Activated T-helper 2 cell treated with anti-CD3 and anti-CD28 coated beads, Interferon-gamma antibody, Interleukin-2, Interleukin-4, amounts not matched to agents 10 μg/mL and 5 μg/mL and 100 μg/mL, durations not matched to agents 14 hours and 24 hours and 36 hours (primary cell): ENCODE measurements at regions not wholly inside any gene's neighbourhood (a gene's known extent, or its start where the extent isn't known, plus 50 kb on each side); places are given as distances from the start of the nearest gene placed in this dataset.

Experiments
- DNase-seq: peaks from one replicate; pipeline ENCODE4 v3.0.0; 2021; ENCODE audit warnings: low spot score
- H3K27ac Mint-ChIP-seq: one replicate; pipeline ENCODE4 v1.8.0; 2021; ENCODE audit warnings: mixed read lengths
- H3K27me3 Mint-ChIP-seq: one replicate; pipeline ENCODE4 v1.8.0; 2021; ENCODE audit warnings: low read depth, mixed read lengths
- H3K36me3 Mint-ChIP-seq: one replicate; pipeline ENCODE4 v1.8.0; 2021; ENCODE audit warnings: low read depth, mixed read lengths
- H3K4me1 Mint-ChIP-seq: one replicate; pipeline ENCODE4 v1.8.0; 2021; ENCODE audit warnings: low read depth, mixed read lengths
- H3K4me3 Mint-ChIP-seq: one replicate; pipeline ENCODE4 v1.8.0; 2021; ENCODE audit warnings: low read depth, mild to moderate bottlenecking, moderate library complexity, mixed read lengths
- H3K9me3 Mint-ChIP-seq: one replicate; pipeline ENCODE4 v1.8.0; 2021; ENCODE audit warnings: mixed read lengths
- intact Hi-C: fragments of 100-400 bp; cut with micrococcal nuclease; formaldehyde crosslinking; loops from one replicate; pipeline ENCODE4 v1.15.1; 2023

- DNase-seq, result no peak
- Mint-ChIP-seq H3K9me3 (peaks cover 4% of the 10 kb centered on the region), H3K4me1 (no peaks in the 10 kb centered on the region), H3K4me3 (no peak overlapping the region), H3K27me3 (peaks cover 5% of the 10 kb centered on the region), H3K36me3 (no peaks in the 10 kb centered on the region), H3K27ac (no peak overlapping the region)
- intact Hi-C loops, result no loop called here
These were observed 583.1 kb upstream of the CFAP20DC start for GRCh38 chr3:59632760-59633573.

DNA sequence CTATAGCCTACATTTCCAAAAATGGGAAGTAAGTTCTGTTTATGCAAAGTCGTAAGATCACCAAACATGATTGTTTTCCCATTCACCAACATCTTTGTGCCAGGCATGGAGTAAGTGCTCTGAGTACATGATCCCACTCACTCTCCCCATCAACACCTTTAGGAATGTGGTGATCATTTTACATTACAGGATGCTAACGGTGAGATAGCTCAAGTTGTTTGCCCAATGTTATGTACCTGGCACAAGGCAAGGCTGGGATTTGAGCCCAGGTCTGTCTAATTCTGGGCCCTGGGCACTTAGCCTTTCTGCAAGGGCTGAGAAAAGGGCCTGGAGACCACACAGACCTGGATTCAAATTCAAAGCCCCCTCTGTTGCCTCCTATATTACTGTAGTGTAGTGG, 581.7 kb upstream of the CFAP20DC start:
- H3K4me3 Mint-ChIP-seq, result no peak overlapping the region
- H3K4me1 Mint-ChIP-seq, result no peaks in the 10 kb centered on the region
- intact Hi-C loops, result no loop called here
- H3K27ac Mint-ChIP-seq, result no peak overlapping the region
- DNase-seq, result no peak
- no peaks in the 10 kb centered on the region for H3K36me3 Mint-ChIP-seq
- peaks cover 4% of the 10 kb centered on the region for H3K9me3 Mint-ChIP-seq
- H3K27me3 Mint-ChIP-seq, result peaks cover 5% of the 10 kb centered on the region

DNA sequence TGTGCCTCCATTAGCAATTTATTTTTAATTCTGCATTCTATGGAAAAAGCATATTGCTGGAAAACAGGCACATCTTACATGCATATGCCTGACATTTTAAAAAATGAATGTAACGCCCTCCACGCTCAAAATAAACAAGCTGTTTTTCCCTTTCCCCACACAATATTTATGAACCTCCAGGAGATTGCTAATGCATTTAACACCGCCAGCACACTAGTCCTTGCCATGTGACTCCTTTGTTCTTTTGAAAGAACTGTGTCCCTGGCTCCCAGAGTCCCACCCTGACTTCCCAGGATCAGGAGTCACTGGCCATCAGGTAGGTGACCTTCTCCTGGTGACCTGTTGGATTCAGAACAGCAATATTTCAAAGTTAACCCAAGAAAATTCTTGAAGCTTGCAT, 571.2 kb upstream of the CFAP20DC start:
- no peaks in the 10 kb centered on the region for H3K4me1 Mint-ChIP-seq
- H3K27me3 Mint-ChIP-seq, result peaks cover 9% of the 10 kb centered on the region
- no peak overlapping the region for H3K27ac Mint-ChIP-seq
- H3K36me3 Mint-ChIP-seq, result no peaks in the 10 kb centered on the region
- no peak for DNase-seq
- intact Hi-C loops, result no loop called here
- H3K4me3 Mint-ChIP-seq, result no peak overlapping the region
- H3K9me3 Mint-ChIP-seq, result peaks cover 14% of the 10 kb centered on the region

- intact Hi-C loops, result no loop called here
- H3K36me3 Mint-ChIP-seq, result no peaks in the 10 kb centered on the region
- H3K27me3 Mint-ChIP-seq, result peaks cover 9% of the 10 kb centered on the region
These were observed 570.5 kb upstream of the CFAP20DC start for GRCh38 chr3:59620325-59620724.

GRCh38 chr3:59612444-59612715, 562.6 kb upstream of the CFAP20DC start:
- Mint-ChIP-seq H3K27ac (no peak overlapping the region), H3K4me3 (no peak overlapping the region), H3K27me3 (peaks cover 11% of the 10 kb centered on the region), H3K4me1 (no peaks in the 10 kb centered on the region), H3K9me3 (peaks cover 4% of the 10 kb centered on the region), H3K36me3 (no peaks in the 10 kb centered on the region)
- DNase-seq, result no peak
- intact Hi-C loops, result no loop called here

More at GRCh38 chr3:59620325-59620724, 570.5 kb upstream of the CFAP20DC start:
- Mint-ChIP-seq H3K4me3 (no peak overlapping the region), H3K9me3 (peaks cover 14% of the 10 kb centered on the region), H3K27ac (no peak overlapping the region), H3K4me1 (no peaks in the 10 kb centered on the region)
- DNase-seq, result no peak

DNA sequence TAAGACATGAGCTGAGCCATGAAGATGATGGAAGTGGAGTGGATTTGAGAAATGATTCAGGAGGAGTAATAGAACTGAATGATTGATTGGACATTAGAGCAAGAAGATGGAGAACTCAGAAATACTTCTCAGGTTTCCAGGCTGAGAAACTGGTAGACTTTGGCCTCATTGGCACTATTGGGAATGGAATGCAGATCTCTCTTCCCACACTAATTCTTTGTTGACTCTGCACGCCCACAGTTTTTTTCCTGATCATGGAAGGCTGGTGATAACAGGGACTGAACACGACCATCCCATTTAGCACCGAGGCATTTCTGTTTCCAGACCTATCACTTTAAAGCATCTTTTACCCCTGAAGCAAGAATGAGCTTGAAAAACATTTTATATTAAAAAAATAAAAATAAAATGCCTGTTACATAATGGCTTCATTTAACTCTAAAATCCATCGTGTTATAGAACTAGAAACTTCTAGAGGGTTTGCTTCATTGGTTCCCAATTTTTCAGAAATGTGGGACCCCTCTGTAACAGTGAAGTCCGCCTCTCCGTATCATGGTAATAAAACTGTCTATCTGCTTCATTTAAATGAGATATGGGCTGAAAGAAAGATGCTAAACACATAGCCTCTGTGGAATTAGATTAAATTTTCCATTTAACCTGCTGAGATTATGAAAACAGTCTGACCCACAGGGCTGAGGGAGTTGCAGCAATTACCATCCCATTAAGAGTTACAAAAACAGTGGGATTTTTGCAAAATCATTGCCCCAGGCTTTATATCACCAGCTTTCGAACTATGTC, 562.0 kb upstream of the CFAP20DC start:
- intact Hi-C loops, result no loop called here
- no peak overlapping the region for H3K27ac Mint-ChIP-seq

GRCh38 chr3:59609657-59610348, 560.0 kb upstream of the CFAP20DC start:
- Mint-ChIP-seq H3K27me3 (peaks cover 5% of the 10 kb centered on the region), H3K4me1 (no peaks in the 10 kb centered on the region), H3K9me3 (no peaks in the 10 kb centered on the region), H3K36me3 (no peaks in the 10 kb centered on the region), H3K4me3 (no peak overlapping the region), H3K27ac (no peak overlapping the region)
- intact Hi-C loops, result no loop called here
- DNase-seq, result no peak

More for the DNA sequence above, 562.0 kb upstream of the CFAP20DC start:
- no peaks in the 10 kb centered on the region for H3K36me3 Mint-ChIP-seq
- DNase-seq, result no peak
- H3K9me3 Mint-ChIP-seq, result peaks cover 4% of the 10 kb centered on the region
- no peaks in the 10 kb centered on the region for H3K4me1 Mint-ChIP-seq
- peaks cover 11% of the 10 kb centered on the region for H3K27me3 Mint-ChIP-seq
- no peak overlapping the region for H3K4me3 Mint-ChIP-seq

GRCh38 chr3:59608356-59608755, 558.5 kb upstream of the CFAP20DC start:
- no peak for DNase-seq
- intact Hi-C loops, result no loop called here
- Mint-ChIP-seq H3K27me3 (peaks cover 9% of the 10 kb centered on the region), H3K36me3 (no peaks in the 10 kb centered on the region), H3K4me1 (no peaks in the 10 kb centered on the region), H3K4me3 (no peak overlapping the region), H3K9me3 (no peaks in the 10 kb centered on the region), H3K27ac (no peak overlapping the region)

DNA sequence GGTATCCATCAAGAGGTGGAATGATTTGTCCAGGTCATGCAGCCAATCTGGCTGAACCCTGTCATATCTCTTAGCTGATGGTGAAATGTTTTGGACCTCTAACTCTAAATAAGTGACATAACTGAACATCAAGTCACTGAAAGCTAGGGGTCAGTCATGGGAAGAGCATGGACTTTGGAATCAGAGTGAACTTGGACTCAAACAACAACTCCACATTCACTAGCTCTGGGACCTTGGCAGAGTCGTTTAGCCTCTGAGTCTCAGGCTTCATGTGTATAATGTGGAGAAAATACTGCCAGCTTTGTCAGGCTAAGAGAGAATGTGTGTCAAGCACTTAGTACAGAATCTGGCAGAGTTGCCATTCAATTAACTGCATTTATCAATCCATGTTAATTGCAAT, 557.8 kb upstream of the CFAP20DC start:
- H3K9me3 Mint-ChIP-seq, result no peaks in the 10 kb centered on the region
- no peaks in the 10 kb centered on the region for H3K36me3 Mint-ChIP-seq
- H3K4me1 Mint-ChIP-seq, result no peaks in the 10 kb centered on the region

GRCh38 chr3:59606638-59607266, 556.9 kb upstream of the CFAP20DC start:
- Mint-ChIP-seq H3K36me3 (no peaks in the 10 kb centered on the region), H3K27me3 (peaks cover 9% of the 10 kb centered on the region), H3K4me1 (no peaks in the 10 kb centered on the region), H3K9me3 (no peaks in the 10 kb centered on the region), H3K4me3 (no peak overlapping the region), H3K27ac (no peak overlapping the region)
- intact Hi-C loops, result no loop called here
- DNase-seq, result no peak

More for the DNA sequence above, 557.8 kb upstream of the CFAP20DC start:
- intact Hi-C loops, result no loop called here
- Mint-ChIP-seq H3K4me3 (no peak overlapping the region), H3K27me3 (peaks cover 9% of the 10 kb centered on the region), H3K27ac (no peak overlapping the region)
- no peak for DNase-seq

- Mint-ChIP-seq H3K4me1 (no peaks in the 10 kb centered on the region), H3K36me3 (no peaks in the 10 kb centered on the region), H3K27ac (no peak overlapping the region), H3K4me3 (no peak overlapping the region), H3K27me3 (peaks cover 10% of the 10 kb centered on the region), H3K9me3 (no peaks in the 10 kb centered on the region)
- intact Hi-C loops, result no loop called here
- no peak for DNase-seq
These were observed 556.2 kb upstream of the CFAP20DC start for GRCh38 chr3:59605944-59606534.

DNA sequence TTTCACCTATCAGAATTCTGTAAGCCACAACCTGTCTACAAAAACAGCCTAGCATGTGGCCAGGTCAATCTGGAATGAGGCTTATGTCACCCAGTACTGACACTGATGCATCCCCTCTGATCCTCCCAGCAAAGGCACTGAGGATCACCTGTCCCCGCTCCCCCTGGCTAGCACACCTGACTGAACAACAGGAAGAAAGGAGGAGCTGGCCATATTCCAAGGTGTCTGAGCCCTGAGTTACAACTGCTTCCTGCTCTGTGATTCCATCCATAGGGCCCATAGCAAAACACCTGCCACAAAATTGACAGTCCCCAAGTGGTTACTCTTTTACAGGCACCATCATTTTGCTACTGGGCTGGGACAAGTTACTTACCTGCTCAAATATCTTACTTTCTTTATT, 555.5 kb upstream of the CFAP20DC start:
- H3K27ac Mint-ChIP-seq, result no peak overlapping the region
- H3K4me1 Mint-ChIP-seq, result no peaks in the 10 kb centered on the region
- no peaks in the 10 kb centered on the region for H3K36me3 Mint-ChIP-seq
- peaks cover 10% of the 10 kb centered on the region for H3K27me3 Mint-ChIP-seq
- H3K4me3 Mint-ChIP-seq, result no peak overlapping the region
- no peak for DNase-seq
- H3K9me3 Mint-ChIP-seq, result no peaks in the 10 kb centered on the region
- intact Hi-C loops, result no loop called here
